ENCODE measurements at regions not wholly inside any gene's neighbourhood (a gene's known extent, or its start where the extent isn't known, plus 50 kb on each side); places are given as distances from the start of the nearest gene placed in this dataset.
"Not testable (repeated sequence)": the region's sequence is repeated elsewhere in the genome, so short reads cannot be mapped to it uniquely, and the experiment has no call there.

GRCh38 chr5:116861666-116862065 is 287.0 kb upstream of the SEMA6A start:
- H3K27ac Mint-ChIP-seq (ENCODE audit: unreplicated experiment) = no peak overlapping the region
- peaks cover under 1% of the 10 kb centered on the region for H3K9me3 Mint-ChIP-seq
- no peak overlapping the region for H3K4me3 Mint-ChIP-seq
- H3K36me3 Mint-ChIP-seq (ENCODE audit: low read depth) = no peaks in the 10 kb centered on the region
- peaks cover 30% of the 10 kb centered on the region for H3K4me1 Mint-ChIP-seq
- TF ChIP-seq, protein P1, sequence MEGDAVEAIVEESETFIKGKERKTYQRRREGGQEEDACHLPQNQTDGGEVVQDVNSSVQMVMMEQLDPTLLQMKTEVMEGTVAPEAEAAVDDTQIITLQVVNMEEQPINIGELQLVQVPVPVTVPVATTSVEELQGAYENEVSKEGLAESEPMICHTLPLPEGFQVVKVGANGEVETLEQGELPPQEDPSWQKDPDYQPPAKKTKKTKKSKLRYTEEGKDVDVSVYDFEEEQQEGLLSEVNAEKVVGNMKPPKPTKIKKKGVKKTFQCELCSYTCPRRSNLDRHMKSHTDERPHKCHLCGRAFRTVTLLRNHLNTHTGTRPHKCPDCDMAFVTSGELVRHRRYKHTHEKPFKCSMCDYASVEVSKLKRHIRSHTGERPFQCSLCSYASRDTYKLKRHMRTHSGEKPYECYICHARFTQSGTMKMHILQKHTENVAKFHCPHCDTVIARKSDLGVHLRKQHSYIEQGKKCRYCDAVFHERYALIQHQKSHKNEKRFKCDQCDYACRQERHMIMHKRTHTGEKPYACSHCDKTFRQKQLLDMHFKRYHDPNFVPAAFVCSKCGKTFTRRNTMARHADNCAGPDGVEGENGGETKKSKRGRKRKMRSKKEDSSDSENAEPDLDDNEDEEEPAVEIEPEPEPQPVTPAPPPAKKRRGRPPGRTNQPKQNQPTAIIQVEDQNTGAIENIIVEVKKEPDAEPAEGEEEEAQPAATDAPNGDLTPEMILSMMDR (conservative IDR thresholded peaks at IDR 0.05) = no peak
- DNase-seq (ENCODE audit: low read depth, low spot score) = no peak
- H3K27me3 Mint-ChIP-seq (ENCODE audit: low read depth) = no peaks in the 10 kb centered on the region

DNA sequence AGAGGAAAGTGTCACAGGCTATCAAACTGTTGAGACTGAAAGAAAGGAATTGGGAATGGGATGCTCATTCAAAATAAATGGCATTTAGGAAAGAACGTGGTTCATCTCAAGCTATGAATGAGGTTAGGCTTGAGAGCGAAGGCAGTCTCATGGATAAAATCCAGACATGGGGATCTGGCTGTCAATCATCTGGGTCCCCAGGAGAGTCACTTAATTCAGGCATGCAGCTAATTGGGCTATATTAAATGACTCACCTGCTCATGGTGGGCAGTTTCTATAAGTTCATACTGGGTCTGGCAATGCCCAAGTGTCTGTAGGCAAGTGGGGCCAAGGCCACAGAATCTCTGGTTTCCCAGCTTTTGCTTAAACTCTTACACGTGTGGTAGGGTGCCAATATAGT is 286.5 kb upstream of the SEMA6A start:
- no peaks in the 10 kb centered on the region for H3K27me3 Mint-ChIP-seq (ENCODE audit: low read depth)
- H3K36me3 Mint-ChIP-seq (ENCODE audit: low read depth) = no peaks in the 10 kb centered on the region
- H3K4me1 Mint-ChIP-seq = peaks cover 35% of the 10 kb centered on the region
- H3K4me3 Mint-ChIP-seq = no peak overlapping the region
- no peaks in the 10 kb centered on the region for H3K9me3 Mint-ChIP-seq
- TF ChIP-seq, protein P1 (conservative IDR thresholded peaks at IDR 0.05) = no peak
- no peak overlapping the region for H3K27ac Mint-ChIP-seq (ENCODE audit: unreplicated experiment)
- no peak for DNase-seq (ENCODE audit: low read depth, low spot score)

- DNase-seq (ENCODE audit: low read depth, low spot score) = no peak
- TF ChIP-seq, protein P1 (conservative IDR thresholded peaks at IDR 0.05) = no peak
- no peaks in the 10 kb centered on the region for H3K9me3 Mint-ChIP-seq
Observed at GRCh38 chr5:116859666-116860320, 285.2 kb upstream of the SEMA6A start.

GRCh38 chr5:116858705-116859333 is 284.2 kb upstream of the SEMA6A start:
- TF ChIP-seq, protein P1 (conservative IDR thresholded peaks at IDR 0.05) = no peak
- Mint-ChIP-seq H3K9me3 (no peaks in the 10 kb centered on the region), H3K36me3 (ENCODE audit: low read depth) (no peaks in the 10 kb centered on the region), H3K4me1 (peaks cover 22% of the 10 kb centered on the region), H3K27me3 (ENCODE audit: low read depth) (no peaks in the 10 kb centered on the region), H3K4me3 (no peak overlapping the region), H3K27ac (ENCODE audit: unreplicated experiment) (peak overlapping the region; percentile 65)
- DNase-seq (ENCODE audit: low read depth, low spot score) = no peak

More at GRCh38 chr5:116859666-116860320, 285.2 kb upstream of the SEMA6A start:
- Mint-ChIP-seq H3K4me1 (peaks cover 31% of the 10 kb centered on the region), H3K36me3 (ENCODE audit: low read depth) (no peaks in the 10 kb centered on the region), H3K27ac (ENCODE audit: unreplicated experiment) (no peak overlapping the region), H3K27me3 (ENCODE audit: low read depth) (no peaks in the 10 kb centered on the region), H3K4me3 (no peak overlapping the region)

DNA sequence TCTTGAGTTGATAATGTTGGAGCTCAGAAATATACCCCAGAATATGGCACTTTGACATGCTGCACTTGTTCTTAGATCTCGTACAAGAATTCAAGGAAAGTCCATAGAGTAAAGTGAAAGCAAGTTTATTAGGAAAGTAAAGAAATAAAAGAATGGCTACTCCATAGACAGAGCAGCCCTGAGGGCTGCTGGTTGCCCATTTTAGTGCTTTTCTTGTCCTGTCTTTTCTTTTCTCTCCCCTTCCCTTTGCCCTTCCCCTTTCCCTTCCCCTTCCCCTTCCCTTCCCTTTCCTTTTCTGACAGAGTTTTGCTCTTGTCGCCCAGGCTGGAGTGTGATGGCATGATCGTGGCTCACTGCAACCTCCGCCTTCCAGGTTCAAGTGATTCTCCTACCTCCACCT is 283.4 kb upstream of the SEMA6A start:
- DNase-seq (ENCODE audit: low read depth, low spot score); H3K27ac Mint-ChIP-seq (ENCODE audit: unreplicated experiment): not testable (repeated sequence)
- peaks cover 17% of the 10 kb centered on the region for H3K4me1 Mint-ChIP-seq

GRCh38 chr5:116856271-116856670 is 281.6 kb upstream of the SEMA6A start:
- DNase-seq (ENCODE audit: low read depth, low spot score) = no peak
- no peak overlapping the region for H3K27ac Mint-ChIP-seq (ENCODE audit: unreplicated experiment)
- H3K4me1 Mint-ChIP-seq = peaks cover 15% of the 10 kb centered on the region
- H3K36me3 Mint-ChIP-seq (ENCODE audit: low read depth) = no peaks in the 10 kb centered on the region
- no peaks in the 10 kb centered on the region for H3K27me3 Mint-ChIP-seq (ENCODE audit: low read depth)
- H3K4me3 Mint-ChIP-seq = no peak overlapping the region
- no peaks in the 10 kb centered on the region for H3K9me3 Mint-ChIP-seq
- TF ChIP-seq, protein P1 (conservative IDR thresholded peaks at IDR 0.05) = no peak

More for the DNA sequence above, 283.4 kb upstream of the SEMA6A start:
- not testable (repeated sequence) for H3K27me3 Mint-ChIP-seq (ENCODE audit: low read depth); H3K9me3 Mint-ChIP-seq; H3K4me3 Mint-ChIP-seq; H3K36me3 Mint-ChIP-seq (ENCODE audit: low read depth)

Data from neural crest cell (in vitro differentiated cells).